ENCODE measurements at regions not wholly inside any gene's neighbourhood (a gene's known extent, or its start where the extent isn't known, plus 50 kb on each side); places are given as distances from the start of the nearest gene placed in this dataset.

DNA sequence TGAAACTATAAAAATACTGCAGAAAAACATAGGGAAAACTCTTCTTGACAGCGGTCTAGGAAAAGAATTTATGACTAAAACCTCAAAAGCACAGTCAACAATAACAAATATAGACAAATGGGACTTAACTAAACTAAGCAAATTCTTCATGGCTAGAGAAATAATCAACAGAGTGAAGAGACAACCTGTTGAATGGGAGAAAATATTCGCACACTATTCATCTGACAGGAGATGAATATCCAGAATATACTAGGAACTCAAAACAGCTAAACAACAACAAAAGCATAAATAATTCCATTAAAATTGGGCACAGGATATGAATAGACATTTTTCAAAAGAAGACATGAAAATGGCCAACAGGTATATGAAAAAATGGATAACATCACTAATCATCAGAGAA, 303.6 kb upstream of the PRR20A start:
- Histone ChIP-seq H3K9me3 (ENCODE audit: low read depth, low read length) (no peaks in the 10 kb centered on the region), H2AFZ (ENCODE audit: low read length) (no peak overlapping the region), H3K27ac (ENCODE audit: low read depth, low read length) (no peak overlapping the region), H3K4me2 (ENCODE audit: insufficient read depth, low read length) (no peak overlapping the region), H3K27me3 (ENCODE audit: insufficient read depth, low read length) (no peaks in the 10 kb centered on the region), H3K4me3 (ENCODE audit: insufficient read depth, low read length) (no peak overlapping the region), H3K36me3 (ENCODE audit: insufficient read depth, low read length) (no peaks in the 10 kb centered on the region), H3K4me1 (ENCODE audit: insufficient read depth, low read length) (no peaks in the 10 kb centered on the region), H4K20me1 (ENCODE audit: insufficient read depth, low read length) (no peaks in the 10 kb centered on the region), H3K79me2 (ENCODE audit: insufficient read depth, low read length) (no peaks in the 10 kb centered on the region)
- DNase-seq (ENCODE audit: insufficient read length, low spot score, missing footprints): no peak
- TF ChIP-seq, protein P1, sequence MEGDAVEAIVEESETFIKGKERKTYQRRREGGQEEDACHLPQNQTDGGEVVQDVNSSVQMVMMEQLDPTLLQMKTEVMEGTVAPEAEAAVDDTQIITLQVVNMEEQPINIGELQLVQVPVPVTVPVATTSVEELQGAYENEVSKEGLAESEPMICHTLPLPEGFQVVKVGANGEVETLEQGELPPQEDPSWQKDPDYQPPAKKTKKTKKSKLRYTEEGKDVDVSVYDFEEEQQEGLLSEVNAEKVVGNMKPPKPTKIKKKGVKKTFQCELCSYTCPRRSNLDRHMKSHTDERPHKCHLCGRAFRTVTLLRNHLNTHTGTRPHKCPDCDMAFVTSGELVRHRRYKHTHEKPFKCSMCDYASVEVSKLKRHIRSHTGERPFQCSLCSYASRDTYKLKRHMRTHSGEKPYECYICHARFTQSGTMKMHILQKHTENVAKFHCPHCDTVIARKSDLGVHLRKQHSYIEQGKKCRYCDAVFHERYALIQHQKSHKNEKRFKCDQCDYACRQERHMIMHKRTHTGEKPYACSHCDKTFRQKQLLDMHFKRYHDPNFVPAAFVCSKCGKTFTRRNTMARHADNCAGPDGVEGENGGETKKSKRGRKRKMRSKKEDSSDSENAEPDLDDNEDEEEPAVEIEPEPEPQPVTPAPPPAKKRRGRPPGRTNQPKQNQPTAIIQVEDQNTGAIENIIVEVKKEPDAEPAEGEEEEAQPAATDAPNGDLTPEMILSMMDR (IDR thresholded peaks at IDR 0.05; ENCODE audit: extremely low read depth, low read depth, low read length): no peak

DNA sequence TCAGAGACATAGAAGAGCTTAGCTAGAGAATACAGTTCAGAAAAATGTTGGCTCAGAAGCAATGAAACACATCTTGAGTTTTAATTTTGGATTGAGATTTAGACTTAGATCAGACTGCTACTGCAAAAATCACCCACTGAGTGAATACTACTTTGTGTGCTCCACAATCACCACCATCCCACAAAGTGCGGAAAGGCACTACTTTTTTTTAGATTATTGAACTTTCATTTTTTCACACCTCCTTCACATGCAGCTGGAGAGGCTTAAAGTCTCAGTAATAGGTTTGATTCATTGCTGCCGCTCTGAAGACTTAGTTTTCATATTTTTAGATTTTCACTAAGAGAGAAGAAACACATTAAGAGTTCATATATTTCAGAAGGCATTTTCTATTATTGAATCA, 289.9 kb upstream of the PRR20A start:
- H3K27ac ChIP-seq (ENCODE audit: low read depth, low read length): no peak overlapping the region
- no peak overlapping the region for H2AFZ ChIP-seq (ENCODE audit: low read length)
- TF ChIP-seq, protein P1 (IDR thresholded peaks at IDR 0.05; ENCODE audit: extremely low read depth, low read depth, low read length): no peak
- no peak for DNase-seq (ENCODE audit: insufficient read length, low spot score, missing footprints)
- no peaks in the 10 kb centered on the region for H4K20me1 ChIP-seq (ENCODE audit: insufficient read depth, low read length)
- H3K4me3 ChIP-seq (ENCODE audit: insufficient read depth, low read length): no peak overlapping the region
- no peaks in the 10 kb centered on the region for H3K9me3 ChIP-seq (ENCODE audit: low read depth, low read length)
- no peak overlapping the region for H3K4me2 ChIP-seq (ENCODE audit: insufficient read depth, low read length)
- no peaks in the 10 kb centered on the region for H3K36me3 ChIP-seq (ENCODE audit: insufficient read depth, low read length)
- no peaks in the 10 kb centered on the region for H3K79me2 ChIP-seq (ENCODE audit: insufficient read depth, low read length)
- H3K27me3 ChIP-seq (ENCODE audit: insufficient read depth, low read length): no peaks in the 10 kb centered on the region
- H3K4me1 ChIP-seq (ENCODE audit: insufficient read depth, low read length): no peaks in the 10 kb centered on the region

DNA sequence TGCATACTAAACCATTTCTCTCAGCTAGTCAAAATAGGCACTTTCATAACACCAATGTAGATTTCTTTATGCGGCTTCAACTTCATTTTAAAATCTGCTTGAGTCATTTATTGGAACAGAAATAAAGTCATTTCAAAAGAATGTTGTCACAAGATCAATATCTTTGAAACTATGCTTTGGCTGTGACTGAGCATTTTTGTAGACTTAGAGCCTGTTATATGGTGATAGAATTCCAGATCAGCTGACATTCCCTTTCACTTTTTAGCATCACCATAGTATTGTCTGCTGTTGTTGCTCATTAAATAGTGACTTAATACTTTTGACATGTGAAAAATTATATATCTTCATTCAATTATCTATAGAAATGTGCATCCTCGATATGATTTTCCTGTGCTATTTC, 279.2 kb upstream of the PRR20A start:
- H3K4me1 ChIP-seq (ENCODE audit: insufficient read depth, low read length): no peaks in the 10 kb centered on the region
- TF ChIP-seq, protein P1 (IDR thresholded peaks at IDR 0.05; ENCODE audit: extremely low read depth, low read depth, low read length): no peak
- no peaks in the 10 kb centered on the region for H4K20me1 ChIP-seq (ENCODE audit: insufficient read depth, low read length)
- DNase-seq (ENCODE audit: insufficient read length, low spot score, missing footprints): no peak
- H3K27ac ChIP-seq (ENCODE audit: low read depth, low read length): no peak overlapping the region
- H3K27me3 ChIP-seq (ENCODE audit: insufficient read depth, low read length): no peaks in the 10 kb centered on the region
- no peaks in the 10 kb centered on the region for H3K79me2 ChIP-seq (ENCODE audit: insufficient read depth, low read length)
- H2AFZ ChIP-seq (ENCODE audit: low read length): no peak overlapping the region
- no peak overlapping the region for H3K4me3 ChIP-seq (ENCODE audit: insufficient read depth, low read length)
- H3K9me3 ChIP-seq (ENCODE audit: low read depth, low read length): peaks cover 2% of the 10 kb centered on the region
- H3K36me3 ChIP-seq (ENCODE audit: insufficient read depth, low read length): no peaks in the 10 kb centered on the region
- no peak overlapping the region for H3K4me2 ChIP-seq (ENCODE audit: insufficient read depth, low read length)

DNA sequence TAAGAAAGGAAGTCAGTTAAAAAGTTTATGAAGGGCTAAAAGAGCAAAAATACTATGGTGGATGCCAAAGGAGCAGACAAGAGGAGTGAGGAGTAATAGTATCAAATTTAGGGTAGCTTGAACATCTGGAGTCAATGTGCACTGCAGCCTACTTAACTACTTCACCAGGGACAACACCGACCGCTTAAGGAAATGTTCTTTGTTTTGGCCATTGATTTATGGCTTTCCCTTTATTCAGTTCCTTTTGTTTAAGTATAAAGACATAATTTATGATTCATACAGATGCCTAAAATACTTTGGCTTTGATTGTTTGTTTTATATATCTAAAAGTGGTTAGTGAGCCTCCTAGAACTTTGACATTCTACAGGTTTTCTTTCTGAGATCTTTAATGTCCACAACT, 276.3 kb upstream of the PRR20A start:
- no peaks in the 10 kb centered on the region for H3K27me3 ChIP-seq (ENCODE audit: insufficient read depth, low read length)
- no peak overlapping the region for H3K4me3 ChIP-seq (ENCODE audit: insufficient read depth, low read length)
- no peak overlapping the region for H3K4me2 ChIP-seq (ENCODE audit: insufficient read depth, low read length)
- H2AFZ ChIP-seq (ENCODE audit: low read length): no peak overlapping the region
- no peaks in the 10 kb centered on the region for H3K79me2 ChIP-seq (ENCODE audit: insufficient read depth, low read length)
- DNase-seq (ENCODE audit: insufficient read length, low spot score, missing footprints): no peak
- TF ChIP-seq, protein P1 (IDR thresholded peaks at IDR 0.05; ENCODE audit: extremely low read depth, low read depth, low read length): no peak
- H3K4me1 ChIP-seq (ENCODE audit: insufficient read depth, low read length): no peaks in the 10 kb centered on the region
- H3K27ac ChIP-seq (ENCODE audit: low read depth, low read length): no peak overlapping the region
- no peaks in the 10 kb centered on the region for H3K36me3 ChIP-seq (ENCODE audit: insufficient read depth, low read length)
- H4K20me1 ChIP-seq (ENCODE audit: insufficient read depth, low read length): no peaks in the 10 kb centered on the region
- H3K9me3 ChIP-seq (ENCODE audit: low read depth, low read length): no peaks in the 10 kb centered on the region

Data from osteoblast (primary cell).